ENCODE measurements at regions not wholly inside any gene's neighbourhood (a gene's known extent, or its start where the extent isn't known, plus 50 kb on each side); places are given as distances from the start of the nearest gene placed in this dataset.
"Not testable (repeated sequence)": the region's sequence is repeated elsewhere in the genome, so short reads cannot be mapped to it uniquely, and the experiment has no call there.

GRCh38 chr15:95021816-95022215 is 790.5 kb downstream of the MCTP2 start:
- Histone ChIP-seq H3K4me3 (ENCODE audit: low read depth in 1 of 2, low read length in 2 of 2) (no peak overlapping the region), H3K27me3 (ENCODE audit: control insufficient read depth in 1 of 2, insufficient read depth in 2 of 2, low read length in 2 of 2) (no peaks in the 10 kb centered on the region), H3K36me3 (ENCODE audit: insufficient read depth, low read length) (no peaks in the 10 kb centered on the region), H3K27ac (ENCODE audit: low read depth, low read length) (no peak overlapping the region), H3K9ac (ENCODE audit: low read length) (no peak overlapping the region), H3K4me1 (ENCODE audit: insufficient read depth, low read length) (peaks cover 2% of the 10 kb centered on the region), H3K9me3 (ENCODE audit: low read length) (no peaks in the 10 kb centered on the region)

- Histone ChIP-seq H3K4me3 (ENCODE audit: low read depth in 1 of 2, low read length in 2 of 2) (no peak overlapping the region), H3K9ac (ENCODE audit: low read length) (no peak overlapping the region), H3K9me3 (ENCODE audit: low read length) (no peaks in the 10 kb centered on the region), H3K27ac (ENCODE audit: low read depth, low read length) (no peak overlapping the region), H3K4me1 (ENCODE audit: insufficient read depth, low read length) (no peaks in the 10 kb centered on the region), H3K36me3 (ENCODE audit: insufficient read depth, low read length) (no peaks in the 10 kb centered on the region), H3K27me3 (ENCODE audit: control insufficient read depth in 1 of 2, insufficient read depth in 2 of 2, low read length in 2 of 2) (no peaks in the 10 kb centered on the region)
Measured at GRCh38 chr15:95024351-95024750, 793.0 kb downstream of the MCTP2 start.

- H3K4me1 ChIP-seq (ENCODE audit: insufficient read depth, low read length), result no peaks in the 10 kb centered on the region
- H3K9ac ChIP-seq (ENCODE audit: low read length), result no peak overlapping the region
- no peak overlapping the region for H3K4me3 ChIP-seq (ENCODE audit: low read depth in 1 of 2, low read length in 2 of 2)
- H3K27me3 ChIP-seq (ENCODE audit: control insufficient read depth in 1 of 2, insufficient read depth in 2 of 2, low read length in 2 of 2), result no peaks in the 10 kb centered on the region
- H3K36me3 ChIP-seq (ENCODE audit: insufficient read depth, low read length), result no peaks in the 10 kb centered on the region
- no peaks in the 10 kb centered on the region for H3K9me3 ChIP-seq (ENCODE audit: low read length)
- H3K27ac ChIP-seq (ENCODE audit: low read depth, low read length), result no peak overlapping the region
Measured at GRCh38 chr15:95025924-95026728, 794.8 kb downstream of the MCTP2 start.

GRCh38 chr15:95027981-95028380 is 796.6 kb downstream of the MCTP2 start:
- Histone ChIP-seq H3K9ac (ENCODE audit: low read length) (no peak overlapping the region), H3K27me3 (ENCODE audit: control insufficient read depth in 1 of 2, insufficient read depth in 2 of 2, low read length in 2 of 2) (no peaks in the 10 kb centered on the region), H3K4me3 (ENCODE audit: low read depth in 1 of 2, low read length in 2 of 2) (no peak overlapping the region), H3K36me3 (ENCODE audit: insufficient read depth, low read length) (no peaks in the 10 kb centered on the region), H3K9me3 (ENCODE audit: low read length) (no peaks in the 10 kb centered on the region), H3K27ac (ENCODE audit: low read depth, low read length) (no peak overlapping the region), H3K4me1 (ENCODE audit: insufficient read depth, low read length) (no peaks in the 10 kb centered on the region)

GRCh38 chr15:95032156-95032555 is 800.8 kb downstream of the MCTP2 start:
- H3K4me1 ChIP-seq (ENCODE audit: insufficient read depth, low read length), result no peaks in the 10 kb centered on the region
- H3K9me3 ChIP-seq (ENCODE audit: low read length), result no peaks in the 10 kb centered on the region
- H3K36me3 ChIP-seq (ENCODE audit: insufficient read depth, low read length), result no peaks in the 10 kb centered on the region
- no peak overlapping the region for H3K27ac ChIP-seq (ENCODE audit: low read depth, low read length)
- no peak overlapping the region for H3K4me3 ChIP-seq (ENCODE audit: low read depth in 1 of 2, low read length in 2 of 2)
- H3K27me3 ChIP-seq (ENCODE audit: control insufficient read depth in 1 of 2, insufficient read depth in 2 of 2, low read length in 2 of 2), result no peaks in the 10 kb centered on the region
- H3K9ac ChIP-seq (ENCODE audit: low read length), result no peak overlapping the region

GRCh38 chr15:95035106-95035505 is 803.7 kb downstream of the MCTP2 start:
- no peaks in the 10 kb centered on the region for H3K9me3 ChIP-seq (ENCODE audit: low read length)
- no peak overlapping the region for H3K27ac ChIP-seq (ENCODE audit: low read depth, low read length)
- no peaks in the 10 kb centered on the region for H3K36me3 ChIP-seq (ENCODE audit: insufficient read depth, low read length)
- H3K4me1 ChIP-seq (ENCODE audit: insufficient read depth, low read length), result no peaks in the 10 kb centered on the region
- H3K4me3 ChIP-seq (ENCODE audit: low read depth in 1 of 2, low read length in 2 of 2), result no peak overlapping the region
- H3K27me3 ChIP-seq (ENCODE audit: control insufficient read depth in 1 of 2, insufficient read depth in 2 of 2, low read length in 2 of 2), result no peaks in the 10 kb centered on the region
- H3K9ac ChIP-seq (ENCODE audit: low read length), result no peak overlapping the region

GRCh38 chr15:95041297-95041696 is 809.9 kb downstream of the MCTP2 start:
- no peak overlapping the region for H3K9ac ChIP-seq (ENCODE audit: low read length)
- no peaks in the 10 kb centered on the region for H3K36me3 ChIP-seq (ENCODE audit: insufficient read depth, low read length)
- H3K27me3 ChIP-seq (ENCODE audit: control insufficient read depth in 1 of 2, insufficient read depth in 2 of 2, low read length in 2 of 2), result no peaks in the 10 kb centered on the region
- H3K9me3 ChIP-seq (ENCODE audit: low read length), result no peaks in the 10 kb centered on the region
- H3K27ac ChIP-seq (ENCODE audit: low read depth, low read length), result no peak overlapping the region
- no peaks in the 10 kb centered on the region for H3K4me1 ChIP-seq (ENCODE audit: insufficient read depth, low read length)
- no peak overlapping the region for H3K4me3 ChIP-seq (ENCODE audit: low read depth in 1 of 2, low read length in 2 of 2)

GRCh38 chr15:95043236-95043932 is 812.0 kb downstream of the MCTP2 start:
- not testable (repeated sequence) for H3K4me1 ChIP-seq (ENCODE audit: insufficient read depth, low read length); H3K27me3 ChIP-seq (ENCODE audit: control insufficient read depth in 1 of 2, insufficient read depth in 2 of 2, low read length in 2 of 2); H3K9me3 ChIP-seq (ENCODE audit: low read length); H3K9ac ChIP-seq (ENCODE audit: low read length); H3K36me3 ChIP-seq (ENCODE audit: insufficient read depth, low read length); H3K4me3 ChIP-seq (ENCODE audit: low read depth in 1 of 2, low read length in 2 of 2); H3K27ac ChIP-seq (ENCODE audit: low read depth, low read length)

- H3K27ac ChIP-seq (ENCODE audit: low read depth, low read length), result no peak overlapping the region
- H3K9me3 ChIP-seq (ENCODE audit: low read length), result no peaks in the 10 kb centered on the region
Measured at GRCh38 chr15:95043933-95044313, 812.6 kb downstream of the MCTP2 start.

GRCh38 chr15:95044745-95045417 is 813.5 kb downstream of the MCTP2 start:
- Histone ChIP-seq H3K27ac (ENCODE audit: low read depth, low read length) (no peak overlapping the region), H3K4me1 (ENCODE audit: insufficient read depth, low read length) (no peaks in the 10 kb centered on the region), H3K4me3 (ENCODE audit: low read depth in 1 of 2, low read length in 2 of 2) (no peak overlapping the region)

More at GRCh38 chr15:95043933-95044313, 812.6 kb downstream of the MCTP2 start:
- Histone ChIP-seq H3K4me1 (ENCODE audit: insufficient read depth, low read length) (no peaks in the 10 kb centered on the region), H3K27me3 (ENCODE audit: control insufficient read depth in 1 of 2, insufficient read depth in 2 of 2, low read length in 2 of 2) (no peaks in the 10 kb centered on the region), H3K9ac (ENCODE audit: low read length) (no peak overlapping the region), H3K36me3 (ENCODE audit: insufficient read depth, low read length) (no peaks in the 10 kb centered on the region), H3K4me3 (ENCODE audit: low read depth in 1 of 2, low read length in 2 of 2) (no peak overlapping the region)

GRCh38 chr15:95051861-95052260 is 820.5 kb downstream of the MCTP2 start:
- no peaks in the 10 kb centered on the region for H3K36me3 ChIP-seq (ENCODE audit: insufficient read depth, low read length)
- H3K4me3 ChIP-seq (ENCODE audit: low read depth in 1 of 2, low read length in 2 of 2), result no peak overlapping the region
- no peaks in the 10 kb centered on the region for H3K4me1 ChIP-seq (ENCODE audit: insufficient read depth, low read length)
- no peaks in the 10 kb centered on the region for H3K9me3 ChIP-seq (ENCODE audit: low read length)
- H3K27ac ChIP-seq (ENCODE audit: low read depth, low read length), result no peak overlapping the region
- no peak overlapping the region for H3K9ac ChIP-seq (ENCODE audit: low read length)
- H3K27me3 ChIP-seq (ENCODE audit: control insufficient read depth in 1 of 2, insufficient read depth in 2 of 2, low read length in 2 of 2), result no peaks in the 10 kb centered on the region

More at GRCh38 chr15:95044745-95045417, 813.5 kb downstream of the MCTP2 start:
- H3K27me3 ChIP-seq (ENCODE audit: control insufficient read depth in 1 of 2, insufficient read depth in 2 of 2, low read length in 2 of 2), result no peaks in the 10 kb centered on the region
- no peaks in the 10 kb centered on the region for H3K36me3 ChIP-seq (ENCODE audit: insufficient read depth, low read length)
- H3K9me3 ChIP-seq (ENCODE audit: low read length), result no peaks in the 10 kb centered on the region
- no peak overlapping the region for H3K9ac ChIP-seq (ENCODE audit: low read length)

Data from muscle layer of colon (tissue), 2 donors.